ENCODE measurements at regions not wholly inside any gene's neighbourhood (a gene's known extent, or its start where the extent isn't known, plus 50 kb on each side); places are given as distances from the start of the nearest gene placed in this dataset.

DNA sequence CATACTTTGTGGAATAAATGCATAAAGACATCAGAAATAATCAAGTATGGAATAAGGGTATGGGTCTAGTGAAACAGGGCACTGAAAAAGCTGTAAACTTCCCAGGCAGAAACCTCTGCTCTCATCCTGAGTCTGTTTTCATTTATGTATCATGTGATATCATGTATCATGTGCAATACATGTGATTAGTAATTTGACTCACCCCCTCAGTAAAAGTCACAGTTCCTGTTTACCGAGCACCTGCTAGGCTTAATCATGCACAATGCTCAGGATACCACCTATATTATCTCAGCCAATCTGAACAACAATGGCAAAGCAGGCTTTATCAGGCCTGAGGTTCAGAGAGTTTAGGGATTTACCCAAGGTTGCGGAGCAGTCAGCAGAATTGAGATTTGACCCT lies 250.6 kb upstream of the TENM4 start:
- TF ChIP-seq, protein P1, sequence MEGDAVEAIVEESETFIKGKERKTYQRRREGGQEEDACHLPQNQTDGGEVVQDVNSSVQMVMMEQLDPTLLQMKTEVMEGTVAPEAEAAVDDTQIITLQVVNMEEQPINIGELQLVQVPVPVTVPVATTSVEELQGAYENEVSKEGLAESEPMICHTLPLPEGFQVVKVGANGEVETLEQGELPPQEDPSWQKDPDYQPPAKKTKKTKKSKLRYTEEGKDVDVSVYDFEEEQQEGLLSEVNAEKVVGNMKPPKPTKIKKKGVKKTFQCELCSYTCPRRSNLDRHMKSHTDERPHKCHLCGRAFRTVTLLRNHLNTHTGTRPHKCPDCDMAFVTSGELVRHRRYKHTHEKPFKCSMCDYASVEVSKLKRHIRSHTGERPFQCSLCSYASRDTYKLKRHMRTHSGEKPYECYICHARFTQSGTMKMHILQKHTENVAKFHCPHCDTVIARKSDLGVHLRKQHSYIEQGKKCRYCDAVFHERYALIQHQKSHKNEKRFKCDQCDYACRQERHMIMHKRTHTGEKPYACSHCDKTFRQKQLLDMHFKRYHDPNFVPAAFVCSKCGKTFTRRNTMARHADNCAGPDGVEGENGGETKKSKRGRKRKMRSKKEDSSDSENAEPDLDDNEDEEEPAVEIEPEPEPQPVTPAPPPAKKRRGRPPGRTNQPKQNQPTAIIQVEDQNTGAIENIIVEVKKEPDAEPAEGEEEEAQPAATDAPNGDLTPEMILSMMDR (IDR thresholded peaks at IDR 0.05; ENCODE audit: extremely low read depth, insufficient read depth, missing control alignments), result no peak
- in situ Hi-C loops (cut with MboI; ENCODE audit: low pct_unique_long_range_greater_than_20kb, low sequenced_read_pairs, unreplicated experiment), result no loop called here
- no peak for DNase-seq (ENCODE audit: low spot score)

DNA sequence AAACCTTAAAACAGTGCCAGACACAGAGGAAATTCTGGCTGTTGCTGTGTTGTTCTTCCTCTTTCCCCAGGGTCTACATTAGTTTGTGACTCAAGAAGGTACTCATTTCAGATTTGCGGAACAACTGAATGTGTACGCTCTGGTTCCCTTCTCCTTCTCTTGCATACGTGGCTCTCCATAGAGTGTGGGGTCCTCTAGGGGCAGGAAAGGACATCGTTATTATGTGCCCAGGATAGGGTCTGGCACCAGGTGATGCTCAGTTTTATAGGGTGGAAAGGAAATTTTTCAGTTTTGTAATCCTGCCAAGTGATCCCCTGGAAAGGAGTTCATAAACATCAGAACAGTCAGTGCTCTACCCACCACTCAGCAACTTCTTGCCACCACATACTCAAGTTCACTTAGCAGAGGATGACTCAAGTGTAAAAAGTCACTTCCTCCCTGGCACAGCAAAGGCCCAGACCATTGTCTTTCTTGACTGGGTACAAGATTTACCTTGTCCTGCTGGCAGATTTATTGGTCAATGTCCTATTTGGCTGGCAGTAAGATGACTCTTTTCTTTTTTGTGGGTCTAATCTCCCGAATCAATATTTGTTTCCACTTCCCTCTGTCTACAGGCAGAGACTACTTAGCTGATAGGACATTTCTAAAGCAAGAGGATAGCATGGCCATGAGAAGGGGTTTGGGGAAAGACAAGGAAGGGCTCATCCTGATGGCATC lies 246.0 kb upstream of the TENM4 start:
- in situ Hi-C loops (cut with MboI; ENCODE audit: low pct_unique_long_range_greater_than_20kb, low sequenced_read_pairs, unreplicated experiment), result no loop called here
- DNase-seq (ENCODE audit: low spot score), result no peak
- TF ChIP-seq, protein P1 (IDR thresholded peaks at IDR 0.05; ENCODE audit: extremely low read depth, insufficient read depth, missing control alignments), result no peak

DNA sequence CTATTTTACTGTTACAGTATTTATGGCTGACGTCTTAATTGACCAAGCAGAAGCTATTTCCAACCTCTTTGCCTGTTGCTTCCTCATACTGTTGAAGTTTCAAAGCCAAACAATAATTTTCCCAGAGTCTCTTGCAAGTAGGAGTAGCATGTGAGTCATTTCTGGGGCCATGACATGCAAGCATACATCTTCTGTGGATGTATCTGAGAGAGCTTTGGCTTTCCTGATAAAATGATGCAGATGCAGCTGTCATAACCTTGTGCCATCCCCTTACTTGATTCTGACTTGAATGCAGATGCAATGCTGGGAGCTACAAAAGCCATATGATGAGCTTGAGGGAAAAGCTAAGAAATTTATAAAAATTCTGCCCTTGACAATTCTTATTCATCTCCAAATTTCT lies 243.1 kb upstream of the TENM4 start:
- TF ChIP-seq, protein P1 (IDR thresholded peaks at IDR 0.05; ENCODE audit: extremely low read depth, insufficient read depth, missing control alignments), result no peak
- in situ Hi-C loops (cut with MboI; ENCODE audit: low pct_unique_long_range_greater_than_20kb, low sequenced_read_pairs, unreplicated experiment), result no loop called here
- no peak for DNase-seq (ENCODE audit: low spot score)

DNA sequence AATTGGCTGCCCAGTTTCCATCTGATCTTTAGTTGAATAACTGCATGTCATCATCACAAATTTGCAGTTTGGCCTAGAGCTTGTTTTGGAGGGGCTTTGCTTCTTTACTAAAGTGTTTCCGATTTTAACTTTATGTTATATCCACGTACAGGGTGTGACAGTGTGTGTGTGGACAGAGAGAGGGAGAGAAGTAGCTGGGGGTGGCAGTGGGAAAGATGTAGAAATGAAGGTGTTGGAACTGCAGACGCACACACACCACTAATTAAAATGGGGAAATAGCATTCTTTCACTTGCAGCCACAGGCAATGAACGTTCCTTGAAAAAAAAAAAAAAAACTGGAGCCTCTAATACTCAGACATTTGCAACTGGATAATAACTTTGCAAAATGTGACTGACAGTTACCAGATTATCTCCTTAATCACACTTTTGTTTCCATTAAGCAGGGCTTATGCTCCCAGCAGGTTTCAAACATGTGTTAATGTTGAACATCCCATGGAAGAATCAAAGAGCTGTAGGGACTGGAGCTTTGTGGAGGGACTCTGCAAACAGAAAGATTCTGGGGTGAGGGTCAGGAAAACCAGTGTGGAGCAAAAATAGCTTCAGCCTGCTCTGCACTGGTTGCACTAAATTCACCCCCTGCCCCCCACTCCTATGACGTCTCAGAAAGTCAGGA lies 238.1 kb upstream of the TENM4 start:
- TF ChIP-seq, protein P1 (IDR thresholded peaks at IDR 0.05; ENCODE audit: extremely low read depth, insufficient read depth, missing control alignments), result no peak
- in situ Hi-C loops (cut with MboI; ENCODE audit: low pct_unique_long_range_greater_than_20kb, low sequenced_read_pairs, unreplicated experiment), result no loop called here

DNA sequence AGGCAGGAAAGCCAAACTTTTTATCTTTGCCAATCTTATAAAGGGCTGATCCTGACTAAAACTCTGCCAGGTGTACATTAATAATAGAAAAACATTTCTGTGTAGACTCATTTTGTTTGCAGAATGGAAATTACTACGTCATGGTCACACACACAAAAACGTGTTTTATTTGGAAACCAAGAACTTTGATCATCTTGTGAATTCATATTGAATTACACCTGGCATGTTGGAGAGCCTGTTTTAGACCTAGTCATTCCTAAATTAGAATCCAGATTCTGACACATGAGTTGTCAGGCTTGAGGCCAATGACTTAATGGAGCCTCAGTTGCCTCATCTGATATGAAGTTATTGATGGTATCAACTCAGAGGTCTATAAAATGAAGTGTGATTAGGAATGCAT lies 235.6 kb upstream of the TENM4 start:
- TF ChIP-seq, protein P1 (IDR thresholded peaks at IDR 0.05; ENCODE audit: extremely low read depth, insufficient read depth, missing control alignments), result no peak
- no peak for DNase-seq (ENCODE audit: low spot score)
- in situ Hi-C loops (cut with MboI; ENCODE audit: low pct_unique_long_range_greater_than_20kb, low sequenced_read_pairs, unreplicated experiment), result no loop called here

More for the DNA sequence above, 238.1 kb upstream of the TENM4 start:
- no peak for DNase-seq (ENCODE audit: low spot score)

DNA sequence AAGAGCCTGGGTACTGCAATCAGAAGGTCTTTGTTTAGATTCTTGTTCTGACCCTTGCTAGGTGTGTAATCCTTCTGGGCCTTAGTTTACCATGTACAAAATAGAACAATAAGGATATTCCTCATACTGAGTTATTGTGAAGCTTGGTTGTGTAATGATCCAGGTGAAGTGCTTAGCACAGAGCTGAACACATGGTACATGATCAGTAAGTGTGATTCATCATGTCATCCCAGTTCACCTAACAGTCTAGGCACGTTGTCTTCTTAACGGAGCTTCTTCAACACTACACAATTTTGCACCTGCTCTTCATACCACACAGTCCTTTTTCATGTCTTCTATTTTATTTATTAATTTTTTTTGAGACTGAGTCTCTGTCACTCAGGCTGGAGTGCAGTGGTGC lies 234.3 kb upstream of the TENM4 start:
- TF ChIP-seq, protein P1 (IDR thresholded peaks at IDR 0.05; ENCODE audit: extremely low read depth, insufficient read depth, missing control alignments), result no peak
- DNase-seq (ENCODE audit: low spot score), result no peak
- in situ Hi-C loops (cut with MboI; ENCODE audit: low pct_unique_long_range_greater_than_20kb, low sequenced_read_pairs, unreplicated experiment), result no loop called here

All from GM13977 (cell line).